CD4-positive, alpha-beta T cell (primary cell): ENCODE measurements at regions not wholly inside any gene's neighbourhood (a gene's known extent, or its start where the extent isn't known, plus 50 kb on each side); places are given as distances from the start of the nearest gene placed in this dataset.
"Not testable (repeated sequence)": the region's sequence is repeated elsewhere in the genome, so short reads cannot be mapped to it uniquely, and the experiment has no call there.

Experiments
- ATAC-seq: fragments of 200-7000 bp; cut with Tn5 transposase; one replicate; pipeline ENCODE4 v1.10.0; 2022; ENCODE audit warnings: mild to moderate bottlenecking; ENCODE audit not compliant: poor library complexity
- CTCF ChIA-PET: fragments of 350-600 bp; sonication (Branson Sonifier 250); formaldehyde crosslinking; loops from one replicate; lab custom pipeline; 2021; ENCODE audit warnings: antibody characterized with exemption, inconsistent platforms; lab: Charles Lee
- POLR2A ChIA-PET: fragments of 350-600 bp; sonication (Branson Sonifier 250); formaldehyde crosslinking; loops from one replicate; lab custom pipeline; 2021; ENCODE audit warnings: antibody characterized with exemption, inconsistent platforms; lab: Charles Lee
- DNase-seq, 14 experiments: peaks; one replicate each; pipeline ENCODE4 v3.0.0-alpha.2; 2013 to 2020; ENCODE audit warnings: mixed read lengths in 2 of 14
- H3K27ac ChIP-seq, 2 donors: one replicate each; pipeline versions ENCODE4 v1.5.1 to v1.7.0; 2013; ENCODE audit warnings: low read length in 2 of 2, low read depth in 1 of 2, mild to moderate bottlenecking in 1 of 2
- H3K27me3 ChIP-seq, 2 experiments: 1 replicate in 1 of 2; 2 replicates in 1 of 2; pipeline versions ENCODE4 v1.6.1 to v1.7.0; 2013; ENCODE audit warnings: low read length in 2 of 2, control low read depth in 1 of 2, mild to moderate bottlenecking in 1 of 2, moderate library complexity in 1 of 2; ENCODE audit not compliant: insufficient read depth in 2 of 2, control insufficient read depth in 1 of 2
- H3K36me3 ChIP-seq: one replicate; pipeline ENCODE4 v1.6.1; 2013; ENCODE audit warnings: low read length, control low read depth; ENCODE audit not compliant: insufficient read depth
- H3K4me1 ChIP-seq: one replicate; pipeline ENCODE4 v1.6.1; 2013; ENCODE audit warnings: low read length, control low read depth; ENCODE audit not compliant: insufficient read depth
- H3K4me3 ChIP-seq: one replicate; pipeline ENCODE4 v1.5.1; 2013; ENCODE audit warnings: mild to moderate bottlenecking, low read length, moderate library complexity
- H3K9me3 ChIP-seq, 2 experiments: 1 replicate in 1 of 2; 2 replicates in 1 of 2; pipeline versions ENCODE4 v1.6.1 to v1.7.0; 2013; ENCODE audit warnings: low read length in 2 of 2, mild to moderate bottlenecking in 2 of 2, control low read depth in 1 of 2, moderate library complexity in 1 of 2; ENCODE audit not compliant: control insufficient read depth in 1 of 2, insufficient read depth in 1 of 2
- H3K27ac Mint-ChIP-seq: one replicate; pipeline ENCODE4 v1.8.0; 2020; ENCODE audit warnings: mixed read lengths
- H3K27me3 Mint-ChIP-seq: one replicate; pipeline ENCODE4 v1.8.0; 2021; ENCODE audit warnings: mixed read lengths
- H3K36me3 Mint-ChIP-seq: one replicate; pipeline ENCODE4 v1.8.0; 2021; ENCODE audit warnings: low read depth, mixed read lengths
- H3K4me1 Mint-ChIP-seq: one replicate; pipeline ENCODE4 v1.8.0; 2021; ENCODE audit warnings: low read depth, mixed read lengths
- H3K4me3 Mint-ChIP-seq: one replicate; pipeline ENCODE4 v1.8.0; 2020; ENCODE audit warnings: mild to moderate bottlenecking, mixed read lengths
- H3K9me3 Mint-ChIP-seq: one replicate; pipeline ENCODE4 v1.8.0; 2020; ENCODE audit warnings: mixed read lengths
- intact Hi-C, 2 experiments: fragments of 100-400 bp; cut with DNase I in 1 of 2; cut with micrococcal nuclease in 1 of 2; formaldehyde crosslinking; loops; one replicate each; pipeline versions ENCODE4 v1.15.1 to v1.9.0; 2023 to 2025; cut with DNase I, micrococcal nuclease
- TF ChIP-seq, protein P1 (sequence below): fragments of 200-600 bp; IDR thresholded peaks from one replicate; pipeline ENCODE4 v1.8.0; 2022; ENCODE audit warnings: antibody characterized with exemption, mild to moderate bottlenecking

GRCh38 chr6:121697921-121698320 lies 262.5 kb downstream of the GJA1 start:
- no peaks in the 10 kb centered on the region for H3K36me3 ChIP-seq
- ChIA-PET CTCF (no interaction called here), POLR2A (no interaction called here)
- no peaks in the 10 kb centered on the region for H3K4me1 ChIP-seq
- TF ChIP-seq, protein P1, sequence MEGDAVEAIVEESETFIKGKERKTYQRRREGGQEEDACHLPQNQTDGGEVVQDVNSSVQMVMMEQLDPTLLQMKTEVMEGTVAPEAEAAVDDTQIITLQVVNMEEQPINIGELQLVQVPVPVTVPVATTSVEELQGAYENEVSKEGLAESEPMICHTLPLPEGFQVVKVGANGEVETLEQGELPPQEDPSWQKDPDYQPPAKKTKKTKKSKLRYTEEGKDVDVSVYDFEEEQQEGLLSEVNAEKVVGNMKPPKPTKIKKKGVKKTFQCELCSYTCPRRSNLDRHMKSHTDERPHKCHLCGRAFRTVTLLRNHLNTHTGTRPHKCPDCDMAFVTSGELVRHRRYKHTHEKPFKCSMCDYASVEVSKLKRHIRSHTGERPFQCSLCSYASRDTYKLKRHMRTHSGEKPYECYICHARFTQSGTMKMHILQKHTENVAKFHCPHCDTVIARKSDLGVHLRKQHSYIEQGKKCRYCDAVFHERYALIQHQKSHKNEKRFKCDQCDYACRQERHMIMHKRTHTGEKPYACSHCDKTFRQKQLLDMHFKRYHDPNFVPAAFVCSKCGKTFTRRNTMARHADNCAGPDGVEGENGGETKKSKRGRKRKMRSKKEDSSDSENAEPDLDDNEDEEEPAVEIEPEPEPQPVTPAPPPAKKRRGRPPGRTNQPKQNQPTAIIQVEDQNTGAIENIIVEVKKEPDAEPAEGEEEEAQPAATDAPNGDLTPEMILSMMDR = no peak
- intact Hi-C loops = no loop called here
- Mint-ChIP-seq H3K4me3 (no peak overlapping the region), H3K9me3 (peaks cover 6% of the 10 kb centered on the region), H3K4me1 (no peaks in the 10 kb centered on the region), H3K36me3 (no peaks in the 10 kb centered on the region), H3K27me3 (no peaks in the 10 kb centered on the region), H3K27ac (no peak overlapping the region)
- DNase-seq (no peak), ATAC-seq (no peak)
- H3K27ac ChIP-seq = no peak overlapping the region
- peaks cover 0 to 2% of the 10 kb centered on the region in 2 experiments for H3K9me3 ChIP-seq
- H3K4me3 ChIP-seq = no peak overlapping the region
- H3K27me3 ChIP-seq = no peaks in the 10 kb centered on the region

GRCh38 chr6:121698617-121699016 lies 263.2 kb downstream of the GJA1 start:
- Mint-ChIP-seq H3K4me3 (no peak overlapping the region), H3K9me3 (peaks cover 6% of the 10 kb centered on the region), H3K36me3 (no peaks in the 10 kb centered on the region), H3K27ac (no peak overlapping the region), H3K27me3 (no peaks in the 10 kb centered on the region), H3K4me1 (no peaks in the 10 kb centered on the region)
- no peak for DNase-seq
- no peaks in the 10 kb centered on the region for H3K36me3 ChIP-seq
- H3K27me3 ChIP-seq = no peaks in the 10 kb centered on the region
- ChIA-PET CTCF (no interaction called here), POLR2A (no interaction called here)
- H3K27ac ChIP-seq = no peak overlapping the region
- intact Hi-C loops = no loop called here
- H3K9me3 ChIP-seq = peaks cover 0 to 7% of the 10 kb centered on the region in 2 experiments
- H3K4me3 ChIP-seq = no peak overlapping the region
- ATAC-seq = no peak
- TF ChIP-seq, protein P1 = no peak
- no peaks in the 10 kb centered on the region for H3K4me1 ChIP-seq

- H3K36me3 Mint-ChIP-seq, H3K4me3 Mint-ChIP-seq, POLR2A ChIA-PET, H3K27me3 Mint-ChIP-seq, H3K9me3 ChIP-seq, H3K27ac ChIP-seq, H3K27ac Mint-ChIP-seq, H3K4me1 Mint-ChIP-seq, H3K4me3 ChIP-seq, CTCF ChIA-PET, H3K4me1 ChIP-seq, DNase-seq, H3K36me3 ChIP-seq, intact Hi-C loops, H3K9me3 Mint-ChIP-seq, ATAC-seq, H3K27me3 ChIP-seq: not testable (repeated sequence)
Observed at GRCh38 chr6:121703129-121703528, 267.7 kb downstream of the GJA1 start.

DNA sequence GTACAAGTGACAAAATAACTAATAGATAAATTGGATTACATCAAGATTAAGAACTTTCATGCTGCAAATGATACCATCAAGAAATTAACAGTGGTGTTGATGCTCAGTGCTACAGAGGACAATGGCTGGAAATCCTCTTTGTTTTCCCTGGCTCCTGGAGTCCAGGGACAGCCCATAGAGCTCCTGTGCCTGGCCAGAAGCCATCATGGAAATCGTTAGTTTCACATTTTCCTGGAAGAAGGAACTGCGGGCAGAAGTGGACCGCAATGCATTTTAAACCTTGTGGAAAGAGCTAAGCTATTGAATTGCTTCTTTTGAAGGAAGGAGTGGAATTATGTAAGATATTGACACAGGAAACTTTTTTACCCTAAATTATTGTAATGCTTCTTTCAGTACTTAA lies 276.0 kb downstream of the GJA1 start:
- ATAC-seq (no peak), DNase-seq (no peak)
- POLR2A ChIA-PET = no interaction called here
- CTCF ChIA-PET = no interaction called here
- Mint-ChIP-seq H3K4me3 (no peak overlapping the region), H3K36me3 (no peaks in the 10 kb centered on the region), H3K9me3 (no peaks in the 10 kb centered on the region), H3K27me3 (no peaks in the 10 kb centered on the region), H3K4me1 (no peaks in the 10 kb centered on the region), H3K27ac (no peak overlapping the region)
- TF ChIP-seq, protein P1 = no peak
- no peaks in the 10 kb centered on the region for H3K4me1 ChIP-seq
- H3K4me3 ChIP-seq = no peak overlapping the region
- intact Hi-C loops = no loop called here
- H3K27ac ChIP-seq = no peak overlapping the region
- no peaks in the 10 kb centered on the region for H3K36me3 ChIP-seq
- H3K27me3 ChIP-seq = no peaks in the 10 kb centered on the region
- H3K9me3 ChIP-seq = no peaks in the 10 kb centered on the region
